CD4-positive, alpha-beta T cell treated with Interleukin-4 for 1 hour (primary cell): ENCODE measurements at regions not wholly inside any gene's neighbourhood (a gene's known extent, or its start where the extent isn't known, plus 50 kb on each side); places are given as distances from the start of the nearest gene placed in this dataset.

Experiments
- DNase-seq, 2 donors: peaks; one replicate each; pipeline ENCODE4 v3.0.0-alpha.2; 2020 to 2022

DNA sequence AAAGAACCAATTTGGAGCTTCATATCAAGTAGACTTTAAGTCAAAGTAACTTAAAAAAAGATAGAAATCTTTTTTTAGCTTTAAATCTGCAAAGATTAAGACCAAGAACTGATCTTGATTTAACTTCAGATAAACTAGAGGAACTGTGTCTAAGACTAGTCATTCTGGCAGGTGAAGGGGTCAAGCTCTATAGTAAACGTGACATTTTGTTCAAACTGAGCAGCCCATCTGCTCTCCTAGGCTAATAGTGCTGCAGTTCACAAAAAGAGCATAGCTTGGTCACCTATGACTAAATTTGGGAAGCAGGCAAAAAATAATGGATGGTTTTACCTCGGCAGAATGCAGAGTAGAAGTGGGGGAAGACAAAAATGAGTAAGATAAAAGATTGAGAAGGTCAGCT lies 168.8 kb upstream of the ALCAM start:
- DNase-seq = no peak

DNA sequence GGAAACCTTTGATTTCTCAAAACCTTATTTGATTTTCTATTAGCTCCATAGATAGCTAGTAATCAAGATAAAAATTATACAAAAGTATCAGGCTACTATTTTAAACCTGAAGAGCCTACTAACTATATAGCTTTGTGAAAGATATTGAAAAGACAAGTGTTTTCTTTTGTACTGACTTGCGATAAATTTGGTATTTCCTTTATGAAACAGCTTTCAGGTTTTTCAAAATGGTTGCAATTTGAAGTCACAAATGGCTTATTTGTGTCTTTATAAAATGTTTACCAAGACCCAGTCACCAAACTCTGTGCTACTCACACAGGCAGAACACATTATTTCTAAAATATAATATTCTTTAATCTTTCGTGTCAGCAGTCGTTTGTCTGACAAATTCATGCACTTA lies 167.5 kb upstream of the ALCAM start:
- DNase-seq = no peak

DNA sequence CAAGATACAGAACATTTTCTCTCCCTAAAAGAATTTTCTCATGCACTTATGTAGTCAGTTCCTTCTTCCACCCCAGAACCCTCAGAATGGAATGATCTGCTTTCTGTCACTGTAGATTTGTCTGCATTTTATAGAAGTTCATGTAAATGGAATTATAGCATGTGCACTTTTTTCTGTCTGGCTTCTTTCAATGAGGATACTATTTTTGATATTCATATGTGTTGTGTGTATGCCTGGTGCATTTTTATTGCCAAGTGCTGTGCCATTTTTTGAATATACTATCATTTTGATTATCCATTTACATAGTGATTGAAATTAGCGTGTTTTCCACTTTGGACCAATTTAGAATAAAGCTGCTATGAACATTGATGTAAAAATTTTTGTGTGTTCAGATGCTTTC lies 156.6 kb upstream of the ALCAM start:
- DNase-seq = no peak

DNA sequence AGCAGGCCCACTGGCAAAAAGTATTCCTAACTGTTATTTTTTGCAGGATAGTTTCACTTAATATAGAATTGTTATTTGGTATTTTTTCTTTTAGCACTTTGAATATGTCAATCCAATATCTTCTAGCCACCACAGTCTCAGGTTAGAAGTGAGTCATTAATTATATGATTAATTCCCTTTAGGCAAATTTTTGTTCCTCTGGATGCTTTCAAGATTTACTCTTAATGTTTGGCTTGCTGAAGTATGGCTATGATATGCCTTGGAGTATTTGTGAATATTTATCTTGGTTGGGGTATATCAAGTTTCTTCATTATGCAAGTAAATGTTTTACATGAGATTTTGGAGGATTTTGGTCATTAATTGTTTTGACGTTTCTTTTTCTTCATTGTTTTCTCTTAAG lies 152.1 kb upstream of the ALCAM start:
- no peak for DNase-seq

DNA sequence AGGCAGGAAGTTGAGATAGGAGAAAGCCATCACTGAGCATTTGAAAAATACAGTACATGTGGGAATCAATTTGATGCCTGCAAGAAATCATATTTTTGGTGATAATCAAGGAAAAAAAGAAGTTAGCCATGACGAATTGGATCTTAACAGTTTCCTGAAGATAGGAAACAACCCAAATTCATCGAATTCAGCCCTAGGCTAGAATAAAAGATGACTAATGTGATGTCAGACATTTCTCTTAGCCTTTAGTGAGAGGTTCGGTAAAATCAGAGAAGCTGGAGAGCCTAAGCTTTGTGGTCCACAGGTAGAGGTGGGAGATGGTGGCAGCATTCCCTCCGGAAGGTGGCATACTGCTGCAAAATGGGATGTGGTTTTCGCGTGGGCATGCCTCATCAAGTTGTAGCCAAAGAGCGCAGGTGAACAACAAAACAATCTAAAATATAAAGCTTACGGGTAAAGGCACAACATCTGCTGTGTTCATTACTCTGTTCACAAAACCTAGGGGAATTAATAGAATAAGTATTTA lies 144.1 kb upstream of the ALCAM start:
- no peak for DNase-seq

DNA sequence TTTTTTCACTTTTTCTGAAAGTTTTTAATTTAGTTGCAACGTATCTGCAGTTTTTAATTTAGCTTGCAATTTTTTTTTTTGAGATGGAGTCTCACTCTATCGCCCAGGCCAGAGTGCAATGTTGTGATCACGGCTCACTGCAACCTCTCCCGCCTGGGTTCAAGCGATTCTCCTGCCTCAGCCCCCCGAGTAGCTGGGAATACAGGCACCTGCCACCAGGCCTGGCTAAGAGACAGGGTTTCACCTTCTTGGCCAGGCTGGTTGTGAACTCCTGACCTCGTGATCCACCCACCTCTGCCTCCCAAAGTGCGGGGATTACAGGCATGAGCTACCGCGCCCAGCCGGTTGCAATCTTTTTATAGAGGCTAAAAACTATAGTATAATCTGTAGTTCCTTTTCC lies 142.9 kb upstream of the ALCAM start:
- DNase-seq = no peak

DNA sequence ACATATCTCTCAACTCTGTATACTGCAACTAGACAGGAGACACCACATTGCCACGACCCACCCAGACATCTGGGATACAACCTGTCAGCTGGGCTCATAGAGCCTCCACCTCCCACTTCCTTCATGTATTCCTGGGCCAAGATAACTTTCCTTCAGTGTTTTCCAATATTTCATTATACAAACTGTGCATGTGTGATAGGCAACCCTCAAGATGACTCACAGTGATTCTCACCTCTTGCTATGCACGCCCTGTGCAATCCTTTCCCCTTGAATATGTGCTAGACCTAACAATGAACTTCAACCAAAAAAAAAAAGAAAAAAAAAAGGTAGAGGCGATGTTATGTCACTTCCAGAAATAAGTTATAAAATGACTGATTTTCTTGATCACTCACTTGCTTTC lies 138.0 kb upstream of the ALCAM start:
- DNase-seq = no peak

DNA sequence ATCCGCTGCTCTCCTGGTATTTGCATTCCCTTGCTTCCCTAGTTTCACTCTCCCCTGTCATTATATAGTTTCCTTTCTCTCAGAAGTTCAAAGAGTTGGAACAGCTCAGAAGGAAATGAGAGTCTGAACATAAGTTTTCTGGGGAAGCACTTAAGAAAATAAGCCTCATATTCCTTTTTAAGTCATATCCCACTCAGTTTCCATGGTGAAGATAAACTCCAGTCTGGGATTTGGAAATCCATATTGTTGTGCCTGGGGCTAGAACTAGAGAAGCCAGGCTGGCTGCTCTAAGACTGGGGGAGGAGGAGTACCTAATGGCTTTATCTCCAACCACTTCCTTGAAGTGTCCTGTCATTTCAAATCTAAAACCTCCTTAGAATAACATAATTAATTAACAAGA lies 134.2 kb upstream of the ALCAM start:
- DNase-seq = no peak

DNA sequence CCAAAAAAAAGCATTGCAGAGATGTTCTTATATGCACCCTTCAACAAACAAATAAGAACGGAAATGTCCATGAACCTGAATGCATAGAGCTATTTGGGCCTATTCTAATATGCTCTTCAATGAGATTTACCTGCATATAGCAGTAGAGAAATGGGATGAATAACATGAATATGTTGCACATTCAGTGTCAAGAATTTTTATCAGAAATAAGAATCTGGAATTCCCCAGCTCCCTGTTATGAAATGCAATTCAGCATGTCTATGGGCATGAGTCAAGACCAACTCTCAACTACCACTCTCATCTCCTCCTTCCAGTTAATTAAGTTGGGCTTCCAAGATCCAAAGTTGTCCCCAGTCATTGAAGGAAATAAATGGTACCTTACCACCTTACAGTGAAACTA lies 133.7 kb upstream of the ALCAM start:
- no peak for DNase-seq

DNA sequence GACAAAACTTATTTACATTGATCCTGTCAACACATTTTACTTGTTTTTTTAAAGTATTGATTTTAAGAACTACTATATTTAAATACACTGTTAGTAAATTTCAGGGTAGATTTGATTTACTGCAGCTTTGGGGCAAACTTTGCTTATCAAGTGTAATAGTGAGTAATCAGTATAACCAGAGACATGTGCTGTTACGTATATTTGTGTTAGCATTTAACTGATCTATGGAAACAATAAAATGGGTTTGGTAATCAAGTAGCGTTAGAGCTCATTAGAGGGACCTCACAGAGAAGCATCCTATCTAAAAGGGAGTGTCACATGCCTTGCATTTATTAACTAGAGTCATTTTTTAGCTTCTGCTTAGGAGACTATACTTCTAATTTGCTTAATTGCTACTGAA lies 131.5 kb upstream of the ALCAM start:
- DNase-seq = no peak

DNA sequence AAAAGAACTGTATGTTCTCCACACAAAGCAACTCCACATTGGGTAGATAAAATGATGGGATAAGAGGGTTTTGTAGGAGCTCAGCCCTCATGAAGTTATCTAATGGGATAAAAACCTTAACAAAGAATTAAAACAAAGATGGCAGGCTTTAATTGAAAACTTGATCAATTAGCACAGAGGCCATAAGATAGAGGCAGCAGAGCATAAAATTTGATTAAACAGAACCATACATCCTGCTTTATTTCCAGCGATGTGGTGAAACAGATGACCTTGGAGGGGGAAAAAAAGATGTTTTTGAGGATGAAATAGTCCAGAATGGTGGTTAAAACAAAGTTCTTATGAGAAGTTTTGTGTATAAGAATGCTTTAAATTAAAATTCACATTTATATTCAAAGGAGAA lies 130.9 kb upstream of the ALCAM start:
- DNase-seq = no peak

DNA sequence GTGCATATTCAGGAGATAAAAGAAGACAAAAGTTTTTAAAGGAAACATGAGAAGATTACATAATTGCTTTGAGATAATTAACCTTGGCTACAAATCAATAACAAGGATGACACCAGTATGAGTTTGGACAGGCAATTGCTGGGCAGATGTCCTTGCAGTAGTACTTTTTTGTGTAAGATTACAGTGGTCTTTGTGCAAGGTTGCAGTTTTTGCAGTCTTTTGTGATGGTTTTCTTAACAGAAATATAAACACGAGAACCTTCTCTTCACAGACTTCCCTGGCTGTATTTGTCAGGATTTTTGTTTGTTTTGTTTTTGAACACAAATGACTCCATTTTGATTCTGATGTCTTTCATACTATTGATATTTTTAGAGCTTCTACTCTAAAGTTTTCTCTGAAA lies 128.3 kb upstream of the ALCAM start:
- no peak for DNase-seq

DNA sequence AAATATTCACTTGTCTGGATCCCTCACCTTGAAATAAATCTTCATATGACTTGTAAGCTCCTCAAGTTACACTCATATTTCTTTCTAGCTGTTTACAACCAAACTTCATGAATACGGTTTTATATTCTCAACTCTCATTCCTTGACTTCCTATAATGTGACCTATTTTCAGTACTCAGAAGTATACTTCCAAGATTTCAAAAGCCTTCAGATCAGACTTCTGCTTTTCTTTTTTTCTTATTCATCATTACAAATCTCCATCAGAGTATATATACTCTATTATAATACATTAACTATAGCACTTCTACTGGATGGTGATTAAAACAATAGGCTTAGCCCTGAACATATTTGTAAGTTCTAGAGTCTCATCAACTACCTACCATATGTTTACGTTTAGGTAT lies 123.6 kb upstream of the ALCAM start:
- DNase-seq = no peak

DNA sequence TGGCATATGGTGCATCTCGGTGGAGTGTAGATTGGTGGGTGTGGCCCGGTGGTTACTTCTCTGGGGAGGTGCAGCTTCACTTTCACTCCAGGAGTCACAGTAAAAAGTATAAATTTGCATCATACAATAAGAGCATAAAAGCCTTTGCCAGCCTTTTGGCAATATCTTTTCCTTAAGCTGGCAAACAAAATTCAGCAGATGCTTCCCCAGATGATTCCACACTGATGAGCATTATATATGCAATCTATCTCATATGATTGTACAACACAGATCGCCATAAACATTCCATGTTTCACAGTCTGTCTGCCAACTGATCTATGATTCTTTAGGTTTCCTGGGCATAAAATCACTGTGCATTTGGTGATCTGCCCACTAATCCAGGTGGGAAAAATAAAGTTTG lies 120.2 kb upstream of the ALCAM start:
- no peak for DNase-seq

DNA sequence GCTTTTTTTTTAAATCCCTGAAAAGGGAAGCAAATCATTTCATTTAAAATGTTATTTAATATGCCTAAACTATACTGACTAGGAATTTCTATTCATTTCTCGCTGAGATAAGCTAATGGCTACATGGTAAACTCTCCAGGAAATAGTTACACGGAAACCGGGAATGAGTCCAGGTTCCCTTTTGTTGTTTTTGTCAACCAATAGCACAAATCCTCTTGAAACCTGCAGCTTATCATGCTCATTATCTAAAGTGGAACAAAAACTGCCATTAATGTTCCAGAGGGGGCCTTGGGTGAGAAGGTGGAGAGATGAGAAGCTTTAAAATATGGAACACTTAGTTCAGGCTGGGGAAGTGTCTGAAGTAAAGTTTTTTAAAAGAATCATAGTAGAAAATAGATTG lies 113.5 kb upstream of the ALCAM start:
- DNase-seq = no peak

DNA sequence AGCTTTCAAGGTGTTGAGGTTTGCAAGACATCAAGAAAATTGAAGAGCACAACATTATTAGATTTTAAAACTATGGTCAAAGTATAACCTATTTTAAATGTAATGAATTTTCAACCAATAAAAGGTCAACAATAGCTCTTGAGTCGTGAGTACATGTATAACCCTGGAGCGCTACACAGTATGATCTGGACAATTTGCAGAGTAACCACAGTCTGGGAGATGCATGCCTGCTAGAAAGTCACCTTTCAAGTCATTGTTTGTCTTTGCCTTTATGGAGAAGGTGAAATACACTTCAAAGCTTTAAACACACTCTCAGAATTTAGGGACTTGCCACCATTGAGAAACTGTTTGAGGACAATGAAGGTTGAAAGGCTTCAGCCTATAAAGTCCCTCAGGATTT lies 112.6 kb upstream of the ALCAM start:
- DNase-seq = no peak

DNA sequence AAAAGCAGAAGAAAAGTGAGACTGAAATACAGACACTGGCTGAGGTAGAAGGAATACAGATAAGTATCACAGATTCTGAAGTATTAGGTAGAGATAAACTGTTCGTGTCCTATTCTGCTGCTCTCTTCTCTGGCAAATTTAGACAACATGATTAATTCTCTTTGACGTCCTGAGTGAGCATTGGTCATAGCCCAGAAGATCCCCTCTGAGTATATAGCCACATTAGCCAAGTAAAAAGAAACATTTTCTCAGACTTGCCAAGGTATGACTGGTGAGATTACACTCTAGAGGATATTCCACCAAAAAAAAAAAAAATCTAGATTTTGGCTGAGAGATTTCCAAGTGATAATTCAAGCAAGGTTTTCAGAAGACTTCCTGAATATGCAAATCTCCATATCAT lies 111.4 kb upstream of the ALCAM start:
- no peak for DNase-seq

DNA sequence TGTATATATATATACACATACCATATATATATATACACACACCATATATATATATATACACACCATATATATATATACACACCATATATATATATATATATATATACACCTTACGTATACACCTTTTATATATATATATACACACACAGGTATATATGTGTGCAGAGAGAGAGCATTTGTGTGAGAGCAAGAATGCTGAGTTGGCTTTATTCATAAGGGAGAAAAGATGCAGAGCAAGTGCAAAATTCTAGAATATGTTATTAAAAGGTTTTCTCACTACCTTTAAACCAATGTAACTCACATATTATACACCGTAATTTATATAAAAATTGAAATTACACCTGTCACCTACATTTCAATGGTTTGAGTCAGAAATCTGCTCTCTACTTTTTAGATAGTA lies 107.2 kb upstream of the ALCAM start:
- DNase-seq = no peak

DNA sequence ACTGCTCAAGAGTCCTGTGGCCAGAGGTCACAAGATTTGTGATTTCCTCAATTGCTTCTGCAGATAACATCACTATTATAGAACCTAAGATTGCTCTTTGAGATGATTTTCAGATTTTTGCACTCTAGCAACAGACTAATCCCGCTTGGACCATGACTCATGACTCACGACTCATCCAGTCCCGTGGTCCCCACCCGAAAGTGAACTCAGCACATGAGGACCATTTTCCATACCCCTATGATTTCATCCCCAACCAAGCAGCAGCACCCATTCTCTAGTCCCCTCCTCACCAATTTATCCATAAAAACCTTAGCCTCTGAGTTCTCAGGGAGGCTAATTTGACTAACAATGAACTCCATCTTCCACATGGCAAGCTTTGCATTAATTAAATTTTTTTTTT lies 106.3 kb upstream of the ALCAM start:
- DNase-seq = no peak

DNA sequence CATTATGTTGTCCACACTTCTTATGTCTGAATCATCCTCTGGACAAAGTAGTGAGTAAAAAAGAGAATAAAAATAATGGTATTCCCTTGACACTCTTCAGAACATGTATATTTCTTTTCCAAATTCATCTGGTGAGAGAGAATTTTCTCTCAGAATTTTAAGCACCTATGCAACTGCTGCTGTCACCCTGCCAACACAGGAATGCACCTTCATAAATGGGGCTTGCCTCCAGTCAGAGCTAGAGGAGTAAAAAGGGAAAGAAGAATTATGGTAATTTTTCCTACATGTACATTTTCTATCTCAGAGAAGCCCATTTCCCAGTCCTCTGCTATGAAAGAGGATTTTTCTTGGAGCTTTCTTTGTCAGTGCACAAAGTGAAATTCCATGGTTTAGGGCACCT lies 92.2 kb upstream of the ALCAM start:
- no peak for DNase-seq

DNA sequence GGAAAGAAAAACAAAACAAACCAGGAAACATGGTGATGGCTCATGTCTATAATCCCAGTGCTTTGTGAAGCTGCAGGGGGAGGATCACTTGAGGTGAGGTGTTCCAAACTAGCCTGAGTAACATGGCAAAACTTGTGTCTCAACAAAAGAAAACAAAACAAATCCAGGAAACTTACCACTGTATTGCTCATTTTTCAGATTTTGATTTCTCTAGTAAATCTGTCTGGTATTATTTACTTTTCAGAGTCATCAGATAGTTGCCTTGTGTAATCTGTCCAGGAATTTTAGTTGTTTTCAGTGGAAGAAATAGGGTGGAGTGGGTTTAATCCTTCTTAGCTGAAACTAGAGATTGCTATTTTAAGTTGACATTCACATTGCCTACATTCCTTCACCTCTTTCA lies 91.8 kb upstream of the ALCAM start:
- no peak for DNase-seq

DNA sequence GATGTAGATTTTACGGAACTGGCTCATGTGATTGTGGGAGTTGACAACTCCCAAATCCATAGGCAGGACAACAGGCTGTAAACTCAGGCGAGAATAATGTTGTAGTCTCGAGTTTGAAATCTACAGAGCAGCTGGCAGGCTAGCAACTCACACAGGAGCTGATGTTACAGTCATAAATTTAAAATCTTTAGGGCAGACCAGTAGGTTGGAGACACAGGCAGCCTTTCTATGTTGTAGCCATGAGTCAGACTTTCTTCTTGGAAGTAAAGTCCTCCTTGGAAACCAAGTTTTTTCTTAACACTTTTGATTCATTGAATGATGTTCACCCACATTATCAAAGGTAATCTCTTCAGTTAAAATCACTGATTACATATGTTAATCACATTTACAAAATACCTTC lies 89.1 kb upstream of the ALCAM start:
- no peak for DNase-seq

DNA sequence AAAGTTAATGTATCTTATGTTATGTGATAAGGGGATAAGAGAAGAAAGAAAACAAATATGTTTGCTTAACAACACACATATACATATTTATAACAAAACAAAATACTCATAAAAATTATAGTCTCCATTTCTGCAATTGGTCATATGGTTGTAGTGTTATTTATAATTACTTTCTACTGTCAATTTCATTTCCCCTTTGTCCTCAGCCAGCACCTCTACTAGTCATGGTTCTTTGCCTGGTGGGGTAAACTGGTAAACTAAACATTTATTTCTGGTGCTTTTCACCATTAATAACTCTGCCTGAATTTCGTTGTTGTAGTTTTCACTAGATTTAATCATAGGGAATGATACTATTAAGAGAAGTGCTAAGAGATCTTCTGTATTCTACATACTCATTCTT lies 88.0 kb upstream of the ALCAM start:
- DNase-seq = no peak

DNA sequence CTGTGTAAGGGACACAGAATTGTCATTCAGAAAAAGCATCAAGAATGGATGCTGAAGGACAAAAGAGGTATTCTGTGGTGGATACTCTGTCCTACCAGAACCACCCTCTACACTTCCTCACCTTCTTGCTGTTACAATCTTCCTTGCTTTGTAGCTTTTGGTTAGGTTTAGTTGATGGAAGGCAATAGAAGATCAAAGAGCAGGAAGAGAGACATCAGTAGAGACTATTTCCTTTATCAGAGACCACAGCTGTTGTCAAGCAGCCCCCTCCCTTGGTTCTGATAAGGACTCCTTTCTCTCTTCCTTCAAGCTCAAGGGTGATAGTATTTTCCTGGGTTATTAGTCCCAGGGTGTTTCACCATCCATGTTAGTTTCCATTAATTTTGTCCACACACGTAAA lies 84.7 kb upstream of the ALCAM start:
- no peak for DNase-seq

DNA sequence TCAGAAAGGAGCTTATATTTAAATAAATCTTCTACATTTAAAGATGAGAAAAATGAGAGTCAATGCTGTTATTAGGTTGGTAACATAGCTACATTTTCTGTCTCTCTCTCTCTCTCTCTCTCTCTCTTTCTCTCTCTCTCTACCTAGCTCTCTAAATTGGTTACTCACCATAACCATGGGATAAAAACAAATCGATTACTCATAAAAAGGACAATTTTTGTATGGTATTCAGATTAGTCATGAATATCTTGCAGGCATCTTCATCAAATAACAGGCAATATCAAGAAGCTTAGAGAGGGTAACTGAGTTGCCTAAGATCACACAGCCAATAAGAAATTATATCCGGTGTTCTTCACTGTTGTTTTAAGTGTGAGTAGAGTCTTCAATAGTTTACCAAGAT lies 81.8 kb upstream of the ALCAM start:
- no peak for DNase-seq

DNA sequence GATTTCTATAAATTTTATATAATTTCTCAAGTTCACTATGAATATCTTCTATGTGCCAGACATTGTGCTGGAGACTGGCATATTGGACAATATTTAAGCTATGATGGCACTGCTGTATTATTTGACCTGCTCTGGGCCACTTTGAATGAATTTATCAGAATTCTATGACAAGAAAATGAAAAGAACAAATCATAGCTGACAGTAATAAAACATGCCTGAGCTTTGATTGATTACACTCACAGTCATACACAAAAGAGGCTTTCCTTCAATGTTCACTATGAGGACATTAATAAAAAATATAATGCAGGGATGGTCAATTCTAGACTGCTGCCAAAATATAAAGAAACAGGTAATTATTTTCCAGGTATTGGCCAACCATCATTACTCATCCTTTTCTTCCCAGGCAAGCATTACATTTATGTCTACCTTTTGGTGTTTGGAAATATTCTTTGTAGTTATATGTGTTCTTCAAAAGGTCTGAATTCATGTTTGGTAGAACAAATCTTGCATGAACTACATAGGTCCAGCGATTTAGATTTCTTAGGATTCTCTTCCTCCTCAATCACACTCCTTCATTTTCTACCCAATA lies 81.0 kb upstream of the ALCAM start:
- DNase-seq = no peak
